GM19372 (cell line): ENCODE measurements at regions not wholly inside any gene's neighbourhood (a gene's known extent, or its start where the extent isn't known, plus 50 kb on each side); places are given as distances from the start of the nearest gene placed in this dataset.
"Not testable (repeated sequence)": the region's sequence is repeated elsewhere in the genome, so short reads cannot be mapped to it uniquely, and the experiment has no call there.

ENCODE experiments used
- ATAC-seq: cut with Tn5 transposase; IDR thresholded peaks from one replicate; pipeline ENCODE4 v1.9.1; 2021; ENCODE audit warnings: mild to moderate bottlenecking, low read depth, moderate library complexity; ENCODE audit not compliant: unreplicated experiment

DNA sequence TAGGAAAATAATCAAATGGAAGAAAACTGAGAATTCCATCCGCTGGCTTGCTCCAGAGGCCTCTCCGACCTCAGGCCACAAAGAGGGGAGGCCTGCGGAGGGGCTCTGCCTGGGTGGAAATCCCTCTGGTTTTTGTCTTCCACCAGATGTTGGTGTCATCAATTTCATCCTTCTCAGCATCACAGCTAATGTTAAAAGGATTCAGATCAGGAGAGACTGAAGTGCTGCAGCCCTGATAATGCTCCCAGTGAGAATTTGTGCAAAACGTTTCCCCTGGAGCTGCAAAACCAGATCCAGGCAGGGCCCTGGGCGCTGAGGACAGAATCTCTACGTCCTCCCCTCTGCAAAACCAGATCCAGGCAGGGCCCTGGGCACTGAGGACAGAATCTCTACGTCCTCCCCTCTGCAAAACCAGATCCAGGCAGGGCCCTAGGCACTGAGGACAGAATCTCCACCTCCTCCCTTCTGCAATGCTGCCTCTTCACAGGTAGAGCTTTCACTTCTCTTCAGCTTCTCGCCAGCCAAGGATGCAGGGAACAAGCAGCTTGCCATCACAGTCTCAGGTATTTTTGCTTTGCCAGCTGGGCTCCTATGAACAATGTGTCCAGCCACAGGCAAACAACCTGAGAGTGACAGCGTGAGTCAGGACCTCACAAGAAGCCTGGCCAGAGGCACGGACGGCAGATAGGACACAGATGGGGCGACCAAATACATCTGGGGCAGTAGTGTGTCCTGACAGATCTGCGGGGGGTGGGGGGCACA, 81.2 kb downstream of the TMEM18 start:
- ATAC-seq = no peak

DNA sequence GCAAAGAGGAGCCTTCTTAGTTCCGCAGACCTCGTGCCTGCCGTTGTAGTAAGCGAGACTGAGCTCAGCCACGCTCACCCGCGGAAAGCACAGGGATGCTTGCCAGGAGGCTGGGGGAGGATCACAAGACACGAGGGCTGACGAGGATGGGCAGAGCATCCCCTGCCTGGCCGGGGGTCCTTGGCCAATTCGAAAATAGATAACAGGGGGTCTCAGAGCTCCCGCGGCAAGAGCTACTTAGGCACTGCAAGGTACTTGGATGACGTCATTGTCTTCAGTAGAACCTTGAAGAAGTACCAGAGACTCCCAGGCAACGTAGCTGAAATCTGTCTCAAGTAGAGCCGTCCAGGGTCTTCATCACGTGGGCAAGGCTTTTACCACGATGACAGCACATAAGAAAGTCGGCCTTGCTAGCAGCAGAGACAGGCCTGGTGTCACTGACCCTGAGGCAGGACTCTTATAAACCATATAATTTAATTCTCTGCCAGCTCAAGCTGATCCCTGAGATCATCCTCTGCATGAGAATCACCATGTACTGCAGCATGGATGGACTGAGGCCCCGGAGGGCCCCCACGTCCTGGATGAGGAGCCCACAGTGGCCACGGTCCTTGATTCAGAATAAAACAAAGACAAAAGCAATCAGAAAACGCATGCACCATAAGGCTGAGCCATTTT, 81.9 kb downstream of the TMEM18 start:
- ATAC-seq = no peak

DNA sequence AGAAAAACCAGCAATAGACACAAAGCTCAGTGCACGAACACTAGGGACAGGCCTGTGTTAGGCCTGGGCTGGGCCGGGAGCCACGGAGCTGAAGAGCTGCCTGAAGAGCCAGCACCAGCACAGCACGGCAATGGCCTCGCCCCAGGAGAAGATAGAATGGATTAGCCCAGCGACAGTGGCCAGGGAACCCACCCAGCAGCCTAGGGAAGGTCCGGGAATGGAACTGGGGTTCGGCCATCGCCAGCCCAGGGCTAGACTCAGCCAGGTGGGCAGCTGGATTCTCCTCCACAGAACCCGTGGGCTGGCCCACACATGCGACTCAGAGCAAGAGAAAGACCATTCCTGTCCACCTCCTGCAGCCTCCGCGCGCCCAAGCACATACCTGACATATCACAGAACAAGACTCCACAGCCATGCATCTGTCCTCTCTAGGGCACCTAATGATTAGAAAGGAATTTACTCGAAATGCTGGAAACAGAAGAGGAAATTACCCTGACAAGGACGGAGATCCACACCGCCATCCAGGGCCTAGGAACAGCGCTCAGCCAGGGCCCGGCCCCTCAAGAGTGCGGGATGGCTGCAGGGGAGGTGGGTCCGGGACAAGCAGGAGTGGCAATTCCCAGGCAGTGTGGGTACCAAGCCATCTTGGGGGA, 82.8 kb downstream of the TMEM18 start:
- ATAC-seq = no peak

DNA sequence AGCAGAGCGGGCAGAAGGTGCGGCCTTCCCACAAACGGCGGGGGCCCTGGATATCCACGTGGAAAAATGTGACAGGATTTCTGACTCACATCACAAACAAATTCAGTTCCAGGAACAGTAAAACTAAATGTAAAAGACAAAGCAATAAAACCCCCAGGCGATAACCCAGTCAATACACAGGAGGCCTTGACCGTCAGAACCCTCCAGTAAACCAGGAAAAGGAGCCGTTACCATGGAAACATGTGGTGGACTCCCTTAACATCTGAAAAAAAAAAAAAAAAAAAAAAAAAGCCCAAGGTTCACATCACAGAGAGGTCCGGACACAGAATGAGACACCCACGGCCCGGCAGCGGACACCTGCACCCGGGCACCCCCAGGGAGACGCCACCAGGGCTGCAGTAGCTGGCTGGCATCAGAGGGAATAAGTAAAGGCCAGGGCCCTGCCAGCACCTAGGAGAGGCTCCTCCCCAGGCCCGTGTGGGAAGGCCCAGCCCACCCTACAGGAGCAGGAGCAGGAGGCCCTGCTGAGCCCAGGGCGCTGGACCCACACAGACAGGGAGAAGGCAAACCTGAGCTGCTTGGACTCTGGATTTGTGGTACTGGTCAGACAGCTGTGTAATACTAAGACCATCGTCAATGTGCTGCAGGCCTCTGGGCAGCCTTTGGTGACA, 83.7 kb downstream of the TMEM18 start:
- ATAC-seq = no peak

DNA sequence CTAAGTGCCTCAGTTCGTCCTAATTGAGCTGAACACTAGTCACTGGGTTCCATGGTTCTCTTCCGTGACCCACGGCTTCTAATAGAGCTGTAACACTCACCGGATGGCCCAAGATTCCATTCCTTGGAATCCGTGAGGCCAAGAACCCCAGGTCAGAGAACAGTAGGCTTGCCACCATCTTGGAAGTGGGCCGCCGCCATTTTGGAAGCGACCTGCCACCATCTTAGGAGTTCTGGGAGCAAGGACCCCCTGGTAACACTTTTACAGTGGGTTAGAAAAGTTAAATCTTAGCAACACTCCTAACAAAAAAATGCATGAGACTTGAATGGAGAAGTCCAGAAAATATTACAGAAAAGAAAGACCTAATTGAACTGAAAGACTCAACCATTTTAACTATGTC, 84.5 kb downstream of the TMEM18 start:
- ATAC-seq = no peak

DNA sequence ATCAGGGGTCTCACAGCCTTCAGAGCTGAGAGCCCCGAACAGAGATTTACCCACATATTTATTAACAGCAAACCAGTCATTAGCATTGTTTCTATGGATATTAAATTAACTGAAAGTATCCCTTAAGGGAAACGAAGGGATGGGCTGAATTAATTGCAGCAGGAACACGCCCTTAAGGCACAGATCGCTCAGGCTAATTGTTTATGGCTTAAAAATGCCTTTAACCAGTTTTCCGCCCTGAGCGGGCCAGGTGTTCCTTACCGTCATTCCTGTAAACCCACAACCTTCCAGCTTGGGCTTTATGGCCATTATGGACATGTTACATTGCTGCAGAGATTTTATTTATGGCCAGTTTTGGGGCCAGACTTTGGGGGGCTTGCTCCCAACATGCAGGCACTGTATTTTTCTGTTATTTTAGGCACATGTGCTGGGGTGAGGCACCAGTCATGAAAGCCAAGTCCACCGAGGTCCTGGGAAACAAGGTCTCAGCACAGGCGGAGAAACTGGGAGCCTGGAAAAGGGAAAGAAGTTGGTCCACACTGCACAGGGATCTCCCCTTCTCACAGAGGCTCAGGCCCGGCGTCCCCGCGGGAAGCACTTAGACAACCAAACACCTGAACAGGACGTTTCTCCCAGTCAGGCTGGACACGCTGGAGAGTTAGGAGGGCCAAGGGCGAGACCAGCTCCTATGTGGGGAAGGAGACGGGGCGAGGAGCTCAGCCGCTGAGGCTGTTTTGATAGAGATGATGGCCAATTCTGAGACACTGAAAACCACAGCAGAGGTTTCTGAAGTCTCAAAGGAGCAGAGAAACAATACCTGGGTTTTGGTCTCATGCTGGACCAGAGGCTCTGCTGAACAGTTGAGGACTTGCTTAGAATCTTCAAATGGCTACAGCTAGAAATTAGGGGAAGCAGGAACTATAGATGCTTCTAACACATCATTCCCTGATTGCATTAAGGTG, 86.7 kb downstream of the TMEM18 start:
- no peak for ATAC-seq

DNA sequence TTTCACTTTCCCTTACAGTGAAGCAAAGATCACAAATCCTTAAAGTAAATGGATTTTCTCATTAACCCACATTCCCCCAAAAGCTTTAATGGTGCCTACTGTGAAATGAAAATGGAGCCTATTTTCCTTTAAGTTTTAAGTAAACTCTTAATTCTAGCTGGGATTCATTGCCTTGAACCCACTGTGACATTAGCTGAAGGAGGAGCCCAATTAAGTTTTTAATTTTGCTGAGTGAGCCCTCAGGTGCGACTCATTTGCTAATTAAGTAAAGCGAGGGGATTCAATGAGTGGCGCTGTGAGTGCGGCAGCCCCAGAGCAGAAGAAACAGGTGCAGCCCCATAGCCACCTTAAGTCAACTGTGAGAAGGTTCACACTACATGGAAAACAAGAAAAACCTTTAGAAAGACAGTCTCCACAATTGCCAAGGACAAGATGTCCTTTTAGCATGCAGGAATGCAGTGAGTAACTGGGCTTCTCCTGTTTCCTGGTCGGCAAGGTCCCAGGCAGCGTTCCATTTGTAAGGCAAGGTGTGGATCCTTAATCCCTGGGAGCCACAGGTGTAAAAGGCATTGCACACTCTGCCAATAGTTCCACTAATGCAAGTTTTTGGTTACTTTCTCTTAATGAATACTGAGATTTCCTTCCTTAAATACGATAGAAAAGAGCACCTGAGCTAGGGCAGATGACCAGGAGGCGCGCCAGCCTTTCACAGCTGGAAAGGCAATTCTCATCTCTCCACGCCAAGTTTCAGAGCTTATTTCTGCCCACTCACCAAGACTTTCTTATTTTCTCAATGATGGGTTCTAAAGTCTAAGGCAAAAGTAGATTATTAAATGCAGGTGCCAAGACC, 87.7 kb downstream of the TMEM18 start:
- no peak for ATAC-seq

DNA sequence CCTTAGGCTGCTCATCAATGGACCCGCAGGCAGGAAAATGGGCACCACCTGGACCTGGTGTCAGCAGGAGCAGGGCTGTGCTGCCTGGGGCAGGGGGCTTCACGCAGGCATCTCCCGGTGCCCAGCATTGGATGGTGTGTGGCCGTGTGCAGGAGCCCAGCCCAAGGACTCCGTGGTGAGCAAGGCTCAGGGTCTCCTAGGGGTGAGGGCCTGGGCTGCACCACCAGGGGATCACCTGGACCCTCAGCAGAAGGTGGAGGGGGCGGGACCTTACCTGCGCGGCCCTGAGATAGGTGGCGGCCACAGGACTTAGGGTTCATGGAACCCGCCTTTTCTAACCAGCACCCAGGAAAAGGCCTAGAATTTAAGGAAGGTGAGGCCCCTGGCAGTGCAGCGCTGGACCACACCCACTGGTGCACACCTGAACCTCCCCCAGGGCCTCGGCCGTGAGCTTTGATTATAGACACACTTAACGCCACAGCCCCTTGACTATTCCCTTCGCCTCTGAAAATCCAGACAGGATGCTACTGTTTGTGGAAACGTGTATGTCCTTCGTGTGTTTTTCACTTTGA, 89.0 kb downstream of the TMEM18 start:
- ATAC-seq = no peak

DNA sequence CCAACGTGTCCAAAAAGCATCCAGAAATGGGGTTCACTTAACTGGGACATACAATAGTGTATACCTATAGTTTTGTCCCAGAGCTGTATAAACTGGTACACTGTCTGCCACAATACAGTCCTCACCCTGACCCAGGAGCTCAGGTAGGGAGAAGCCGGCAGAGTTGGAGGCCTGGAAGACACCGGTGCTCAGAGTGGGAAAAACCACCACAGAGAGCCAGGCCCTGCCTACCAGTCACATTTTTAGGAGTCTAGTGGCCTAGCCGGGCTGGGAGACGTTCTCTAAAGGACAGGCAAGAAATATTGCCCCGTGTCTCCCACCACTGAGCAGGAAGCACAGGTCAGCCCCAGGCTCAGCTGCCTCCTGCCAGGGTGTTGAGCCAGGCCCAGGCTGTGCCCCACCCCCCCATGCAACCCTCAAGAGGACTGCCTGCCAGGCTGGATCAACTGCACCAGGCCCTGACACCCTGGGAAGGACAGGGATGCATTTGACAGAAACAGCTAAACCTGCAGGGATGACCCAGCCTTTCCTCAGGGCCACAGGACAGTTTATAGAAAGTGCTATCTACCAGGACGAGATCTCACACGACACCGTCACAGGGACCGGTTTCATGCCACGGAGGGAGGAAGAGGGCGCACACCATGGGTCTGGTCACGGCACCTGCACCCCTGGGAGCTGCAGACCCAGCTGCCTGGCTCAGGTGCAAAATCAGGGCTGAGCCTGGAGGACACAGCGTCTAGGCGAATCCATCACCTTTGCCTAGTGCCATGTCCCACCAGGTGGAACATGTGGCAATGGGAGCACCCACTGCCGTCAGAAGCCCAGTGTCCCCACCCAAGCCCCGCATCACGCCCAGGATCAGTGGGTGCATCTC, 89.9 kb downstream of the TMEM18 start:
- ATAC-seq = no peak

DNA sequence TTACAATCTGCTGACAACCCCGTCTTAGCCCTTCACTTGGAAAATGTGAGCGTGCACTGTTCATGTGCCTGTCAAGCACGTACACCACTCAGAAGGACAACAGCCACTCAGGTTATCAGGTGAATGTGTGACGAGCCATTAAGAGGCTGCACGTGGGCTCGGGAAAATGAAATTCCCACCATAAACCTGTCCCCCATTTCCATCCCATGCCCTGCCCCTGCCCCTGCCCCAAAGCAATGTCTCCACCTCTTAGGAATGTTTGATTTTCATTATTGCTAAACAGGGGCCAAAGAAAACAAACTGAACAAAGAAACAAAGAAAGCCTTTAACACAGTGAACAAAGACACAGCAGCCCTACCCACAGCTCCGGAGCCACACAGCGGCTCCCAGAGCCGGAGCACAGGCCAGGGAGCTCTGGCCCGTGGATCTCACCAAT, 90.5 kb downstream of the TMEM18 start:
- no peak for ATAC-seq

DNA sequence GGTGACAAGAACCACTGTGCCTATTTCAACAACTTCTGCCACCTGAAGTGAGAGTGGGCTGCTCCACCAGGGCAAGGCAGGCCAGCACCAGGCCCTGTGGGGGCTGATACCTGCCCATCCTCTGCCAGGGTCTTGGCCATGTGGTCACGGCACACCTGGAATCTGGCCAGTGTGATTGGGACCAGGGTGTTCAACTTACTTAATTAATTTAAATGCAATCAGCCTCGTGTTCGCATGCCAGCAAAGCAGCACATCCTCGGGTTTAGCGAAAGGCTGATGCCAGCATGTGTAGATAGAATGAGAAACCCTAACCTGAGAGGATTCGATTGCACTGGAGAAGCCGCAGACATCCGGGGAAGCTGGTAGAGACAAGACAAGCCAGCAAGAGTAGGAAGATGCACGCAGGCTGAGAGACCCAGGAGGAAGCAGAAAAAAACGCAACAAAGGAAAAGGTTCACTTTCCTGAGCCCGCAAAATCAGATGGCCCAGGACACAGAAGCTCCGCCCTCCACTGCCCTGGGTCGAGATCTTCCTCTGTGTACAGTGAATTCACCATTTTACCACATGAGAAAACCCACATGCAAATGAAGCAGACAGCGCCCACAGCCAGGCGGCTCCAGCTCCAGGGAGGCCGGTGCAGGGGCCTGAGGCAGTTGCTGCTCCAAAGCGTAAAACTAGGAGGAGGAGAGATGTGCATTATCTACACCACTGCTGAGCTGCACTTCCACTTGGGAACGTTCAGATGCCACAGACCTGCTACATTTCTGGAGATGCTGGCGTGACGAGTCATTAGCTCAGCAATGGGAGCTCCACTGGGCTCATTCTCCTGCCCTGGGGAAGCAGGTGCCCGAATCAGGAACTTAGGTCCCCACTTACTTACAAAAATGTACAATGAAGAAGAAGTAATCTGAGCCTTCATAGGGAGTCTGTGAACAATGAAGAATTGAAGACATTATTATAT, 92.1 kb downstream of the TMEM18 start:
- peak; percentile 92 for ATAC-seq

DNA sequence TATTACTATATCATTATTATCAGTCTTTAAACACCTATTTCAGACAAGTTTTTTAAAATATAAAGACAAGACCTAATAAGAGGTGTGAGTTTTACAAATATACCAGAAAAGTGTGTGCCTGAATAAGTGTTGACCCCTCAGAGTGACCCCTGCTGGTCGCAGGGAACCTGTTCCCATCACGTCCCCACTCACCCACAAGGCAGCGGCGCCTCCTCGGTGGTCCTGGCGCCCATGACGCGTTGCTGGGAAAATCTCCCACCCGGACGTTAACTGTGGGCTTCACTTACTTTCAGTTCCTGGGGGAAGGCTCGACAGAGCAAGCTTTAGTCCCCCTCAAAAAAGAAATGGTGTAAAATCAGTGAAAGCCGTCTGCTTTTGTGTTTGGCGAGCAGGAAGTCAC, 93.5 kb downstream of the TMEM18 start:
- no peak for ATAC-seq

DNA sequence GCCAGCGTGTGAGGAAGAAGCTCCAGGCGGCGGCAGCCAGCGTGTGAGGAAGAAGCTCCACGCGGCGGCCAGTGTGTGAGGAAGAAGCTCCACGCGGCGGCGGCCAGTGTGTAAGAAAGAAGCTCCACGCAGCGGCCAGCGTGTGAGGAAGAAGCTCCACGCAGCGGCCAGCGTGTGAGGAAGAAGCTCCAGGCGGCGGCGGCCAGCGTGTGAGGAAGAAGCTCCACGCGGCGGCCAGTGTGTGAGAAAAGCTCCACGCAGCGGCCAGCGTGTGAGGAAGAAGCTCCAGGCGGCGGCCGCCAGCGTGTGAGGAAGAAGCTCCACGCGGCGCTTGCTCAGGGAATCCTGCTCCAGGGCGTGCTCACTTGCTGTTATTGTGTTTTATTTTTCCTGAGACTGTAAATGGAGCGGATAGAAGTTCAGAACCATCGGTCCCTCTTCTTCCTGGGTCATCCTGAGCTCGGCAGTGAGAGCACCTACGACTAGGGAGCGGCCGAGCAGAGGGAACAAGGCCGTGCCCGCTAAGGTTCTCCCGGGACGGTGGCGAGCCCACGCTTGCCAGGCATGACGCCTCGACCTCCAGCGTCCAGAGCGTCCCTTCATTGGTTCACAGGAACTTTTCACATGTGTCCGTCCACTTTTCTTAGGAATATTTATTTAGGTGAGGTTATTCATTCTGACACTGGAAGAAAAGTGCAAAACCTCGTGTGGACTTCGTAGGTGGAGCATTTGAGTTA, 94.2 kb downstream of the TMEM18 start:
- no peak for ATAC-seq

DNA sequence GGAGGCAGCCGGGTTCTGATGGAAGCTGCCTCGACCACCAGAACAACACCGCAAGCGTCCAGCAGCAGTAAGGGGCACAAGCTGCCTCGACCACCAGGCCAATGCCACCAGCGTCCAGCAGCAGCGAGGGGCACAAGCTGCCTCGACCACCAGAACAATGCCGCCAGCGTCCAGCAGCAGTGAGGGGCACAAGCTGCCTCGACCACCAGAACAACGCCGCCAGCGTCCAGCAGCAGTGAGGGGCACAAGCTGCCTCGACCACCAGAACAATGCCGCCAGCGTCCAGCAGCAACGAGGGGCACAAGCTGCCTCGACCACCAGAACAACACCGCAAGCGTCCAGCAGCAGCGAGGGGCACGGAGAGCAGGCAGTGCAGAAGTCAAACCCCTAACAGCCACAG, 94.9 kb downstream of the TMEM18 start:
- ATAC-seq = not testable (repeated sequence)

DNA sequence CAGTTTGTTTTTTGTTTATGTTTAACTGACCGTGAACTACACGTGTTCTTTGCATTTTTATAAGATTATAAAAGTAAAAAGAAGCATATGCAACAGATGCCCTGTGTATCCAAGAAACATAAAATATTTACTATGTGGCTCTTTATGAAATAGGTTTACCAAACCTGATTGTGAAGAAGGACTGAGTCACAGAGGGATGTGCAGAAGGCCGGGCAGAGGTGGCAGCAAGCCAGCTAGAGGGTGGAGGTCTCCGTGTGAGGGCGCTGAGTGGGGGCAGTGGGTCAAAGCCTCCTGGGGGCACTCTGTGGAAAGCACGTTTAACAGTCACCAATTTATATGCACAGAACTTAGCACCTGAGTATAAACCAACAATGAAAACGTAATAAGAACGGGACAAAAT, 97.2 kb downstream of the TMEM18 start:
- no peak for ATAC-seq

DNA sequence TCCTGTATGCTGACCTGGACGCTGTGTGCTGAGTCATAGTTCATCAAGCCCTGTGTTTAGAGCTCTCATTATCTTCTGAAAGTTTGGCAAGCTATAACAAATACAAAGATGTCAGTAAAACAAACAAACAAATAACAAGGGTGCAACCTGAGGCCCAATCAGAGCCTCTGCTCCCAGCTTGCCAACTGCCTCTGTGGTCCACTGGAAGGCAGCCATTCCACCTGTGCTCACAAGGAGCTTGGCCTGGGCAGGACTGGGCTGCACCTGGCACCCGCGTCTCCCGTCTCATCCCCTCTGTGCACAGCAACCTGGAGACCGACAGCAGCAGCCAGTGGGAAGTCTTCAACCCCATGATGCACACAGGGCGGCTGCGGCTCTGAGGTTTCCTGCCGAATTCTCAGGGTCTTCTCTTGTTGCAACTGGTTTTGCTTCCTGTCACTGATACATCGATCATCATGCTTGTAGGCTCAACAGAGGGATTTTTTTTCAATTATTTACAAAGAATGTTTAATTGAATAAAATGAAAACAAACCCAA, 97.8 kb downstream of the TMEM18 start:
- ATAC-seq = no peak
